Islet of Langerhans (tissue), 1 donor: ENCODE measurements at regions not wholly inside any gene's neighbourhood (a gene's known extent, or its start where the extent isn't known, plus 50 kb on each side); places are given as distances from the start of the nearest gene placed in this dataset.

Source experiments
- FAIRE-seq: peaks from one replicate; lab custom pipeline; 2011; peaks lifted over from hg19 to GRCh38; lab: Jason Lieb, UNC

DNA sequence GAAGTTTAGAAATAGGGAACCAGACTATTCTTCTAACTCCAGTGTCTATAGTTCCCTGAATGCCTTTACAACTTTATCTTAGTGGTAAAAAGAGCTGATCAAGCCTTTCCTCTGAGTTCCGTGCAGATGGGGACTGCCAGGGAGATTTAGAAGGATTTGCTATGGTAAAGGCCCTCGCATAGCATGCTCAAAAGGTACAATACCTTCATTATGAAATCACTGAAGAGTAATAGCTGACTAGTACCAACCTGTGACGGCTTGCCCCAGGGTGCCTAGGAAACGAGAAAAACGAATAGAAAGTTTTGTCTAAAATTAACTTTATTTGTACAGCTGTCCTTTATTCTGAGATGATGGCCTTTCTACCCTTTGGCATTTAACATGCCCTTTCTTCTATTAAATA is 150.1 kb upstream of the ARHGAP42 start:
- no peak for FAIRE-seq

DNA sequence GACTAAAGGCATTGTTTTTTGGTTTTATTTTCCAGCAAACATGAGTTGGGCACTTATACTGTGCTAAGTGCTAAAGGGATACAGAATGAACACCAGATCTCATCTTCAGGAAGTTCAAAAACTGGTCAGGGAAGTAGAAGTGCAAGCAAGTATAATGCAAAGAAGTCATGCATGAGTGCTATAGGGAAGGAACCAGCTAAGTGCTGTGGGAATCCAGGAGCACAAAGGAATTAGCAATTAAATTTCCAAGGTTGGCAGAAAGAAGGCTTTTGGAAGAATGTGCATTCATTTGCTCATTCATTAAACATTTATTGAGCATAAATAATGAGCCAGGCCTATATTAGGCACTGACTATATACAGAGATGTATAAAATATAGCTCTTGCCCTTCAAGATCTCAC is 143.7 kb upstream of the ARHGAP42 start:
- no peak for FAIRE-seq

DNA sequence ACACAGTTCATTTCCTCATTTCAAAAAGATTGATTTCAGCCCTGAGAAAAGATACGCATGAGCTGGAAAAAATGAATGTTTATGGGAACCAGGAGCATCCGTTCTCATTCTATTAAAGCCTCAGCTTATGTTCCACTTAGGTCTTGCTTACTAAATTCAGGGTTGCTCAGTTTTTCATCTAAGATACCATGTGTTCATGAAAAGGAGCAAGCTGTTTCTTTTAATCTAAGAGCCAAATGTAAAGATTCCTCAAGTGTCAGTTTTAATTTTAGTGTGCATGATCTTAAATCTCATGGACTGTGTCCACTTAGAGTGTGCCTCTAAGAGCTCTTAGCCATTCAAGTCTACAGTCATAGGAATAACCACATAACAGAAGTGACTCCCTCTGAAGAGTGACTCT is 141.5 kb upstream of the ARHGAP42 start:
- FAIRE-seq: no peak

DNA sequence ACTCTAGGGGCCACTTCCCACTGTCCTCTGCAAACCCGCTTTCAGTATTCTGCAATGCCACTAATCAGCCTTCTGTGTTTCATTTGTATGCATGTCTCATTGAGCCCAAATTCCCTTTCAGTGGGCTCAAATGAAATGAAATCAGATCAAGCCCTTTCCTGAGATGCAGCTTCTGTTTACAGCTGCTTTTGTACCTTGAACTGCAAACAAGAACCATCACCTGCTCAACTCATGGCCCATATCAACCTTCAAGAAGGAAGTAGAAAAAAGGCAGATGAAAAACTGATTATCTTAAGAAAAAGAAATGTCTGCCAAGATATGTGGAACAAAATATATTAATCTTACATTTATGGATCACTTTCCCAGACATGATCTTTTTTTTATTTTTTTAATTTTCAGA is 141.1 kb upstream of the ARHGAP42 start:
- no peak for FAIRE-seq

DNA sequence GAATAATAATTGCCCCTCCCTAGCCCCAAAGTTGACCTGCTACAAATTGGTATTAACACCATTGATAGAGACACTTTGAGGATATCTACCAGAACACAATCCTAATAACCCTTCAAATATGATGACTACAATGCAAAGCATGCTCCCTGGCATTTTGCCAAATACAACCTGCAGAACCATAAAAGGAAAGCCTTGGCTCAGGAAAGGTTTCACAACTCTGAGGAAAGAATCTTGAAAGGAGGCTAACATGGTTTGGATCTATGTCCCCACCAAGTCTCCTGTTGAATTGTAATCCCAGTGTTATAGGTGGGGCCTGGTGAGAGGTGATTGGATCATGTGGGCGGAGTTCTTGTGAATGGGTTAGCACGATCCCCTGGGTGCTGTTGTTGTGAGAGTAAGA is 140.4 kb upstream of the ARHGAP42 start:
- FAIRE-seq: no peak

DNA sequence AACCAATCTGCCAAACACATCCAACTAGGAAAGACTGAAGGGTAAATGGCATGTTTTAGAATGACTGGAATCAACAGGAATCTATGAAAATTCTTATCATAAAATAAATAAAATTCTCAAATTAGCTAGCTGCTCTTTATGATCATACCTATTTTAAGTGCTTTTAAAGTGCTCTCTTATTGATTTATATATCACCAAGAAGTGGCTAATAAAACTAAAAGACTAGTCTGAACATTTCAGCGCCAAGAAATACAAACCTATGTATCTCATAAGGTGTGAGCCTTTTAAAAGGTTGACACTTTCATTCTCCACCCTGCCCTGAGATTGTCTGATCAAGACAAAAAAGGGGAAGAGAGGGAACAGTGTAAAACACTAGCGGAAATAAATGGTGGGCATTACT is 136.8 kb upstream of the ARHGAP42 start:
- no peak for FAIRE-seq

DNA sequence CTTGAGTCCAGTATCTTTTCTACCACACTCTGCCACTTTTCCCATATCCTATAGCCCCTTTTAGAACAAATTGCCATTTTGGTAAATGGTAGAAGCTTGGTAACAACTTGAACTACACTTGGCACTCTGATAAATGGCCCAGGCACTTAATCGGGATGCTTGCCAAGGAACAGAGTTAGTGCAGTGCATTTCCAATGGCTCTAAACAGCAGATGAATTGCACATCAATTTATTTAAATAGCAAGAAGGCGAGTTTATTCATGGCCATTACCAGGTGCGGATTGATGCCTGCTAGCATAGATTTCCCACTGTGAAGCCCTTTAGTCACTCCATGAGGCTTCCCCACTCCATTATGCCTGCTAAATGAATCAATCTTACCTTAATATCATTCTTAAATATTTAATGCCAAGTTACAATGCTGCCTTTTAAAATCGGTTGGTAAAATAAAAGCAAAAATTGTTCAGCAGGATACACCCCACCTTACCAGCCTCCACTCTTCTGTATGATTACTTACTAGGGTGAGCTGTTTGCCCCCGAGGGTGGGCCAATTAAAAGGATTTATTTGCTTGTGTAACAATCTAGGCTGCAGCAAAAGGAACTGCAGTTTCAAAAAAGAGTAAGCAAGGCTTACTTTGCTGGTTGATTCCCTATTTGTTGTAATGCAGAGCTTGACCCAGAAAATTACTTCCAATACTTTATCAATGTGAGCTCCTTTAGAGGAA is 136.0 kb upstream of the ARHGAP42 start:
- FAIRE-seq: no peak

DNA sequence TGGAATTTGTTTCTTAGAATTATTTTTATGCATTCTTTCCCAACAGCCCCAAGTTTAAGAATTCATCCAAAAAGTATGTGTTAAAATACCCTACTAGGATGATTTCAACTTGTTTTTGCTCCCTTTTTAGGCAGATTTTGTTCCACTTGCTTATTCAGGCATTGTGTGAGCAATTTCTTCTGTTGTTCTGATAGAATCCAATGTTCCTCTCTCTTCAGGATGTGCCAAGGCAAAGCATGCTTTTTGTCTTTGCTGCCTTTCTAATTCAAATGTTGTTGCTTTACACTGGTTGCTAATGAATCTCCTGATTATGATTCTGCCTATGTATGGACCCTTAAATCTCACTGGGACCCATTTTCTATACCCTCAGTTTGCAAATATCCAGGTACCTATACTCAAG is 131.2 kb upstream of the ARHGAP42 start:
- peak; percentile 69 for FAIRE-seq

DNA sequence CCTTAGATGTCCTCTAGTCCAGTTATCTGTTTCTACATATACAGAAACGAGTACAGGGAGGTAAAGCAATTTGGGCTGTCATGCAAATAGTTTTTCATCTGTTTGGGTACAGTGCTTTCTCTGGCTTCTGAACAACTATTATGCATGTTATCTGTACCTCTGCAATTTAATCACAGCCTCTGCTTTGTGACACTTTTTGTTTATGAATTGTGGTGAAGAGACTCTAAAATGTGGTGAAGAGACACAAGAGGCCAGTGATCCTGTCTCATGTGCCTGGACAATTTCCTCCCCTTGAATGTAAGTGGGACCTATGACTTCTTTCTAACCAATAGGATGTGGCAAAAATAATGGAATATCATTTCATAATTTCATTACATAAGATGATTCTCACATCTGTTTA is 130.3 kb upstream of the ARHGAP42 start:
- FAIRE-seq: no peak

DNA sequence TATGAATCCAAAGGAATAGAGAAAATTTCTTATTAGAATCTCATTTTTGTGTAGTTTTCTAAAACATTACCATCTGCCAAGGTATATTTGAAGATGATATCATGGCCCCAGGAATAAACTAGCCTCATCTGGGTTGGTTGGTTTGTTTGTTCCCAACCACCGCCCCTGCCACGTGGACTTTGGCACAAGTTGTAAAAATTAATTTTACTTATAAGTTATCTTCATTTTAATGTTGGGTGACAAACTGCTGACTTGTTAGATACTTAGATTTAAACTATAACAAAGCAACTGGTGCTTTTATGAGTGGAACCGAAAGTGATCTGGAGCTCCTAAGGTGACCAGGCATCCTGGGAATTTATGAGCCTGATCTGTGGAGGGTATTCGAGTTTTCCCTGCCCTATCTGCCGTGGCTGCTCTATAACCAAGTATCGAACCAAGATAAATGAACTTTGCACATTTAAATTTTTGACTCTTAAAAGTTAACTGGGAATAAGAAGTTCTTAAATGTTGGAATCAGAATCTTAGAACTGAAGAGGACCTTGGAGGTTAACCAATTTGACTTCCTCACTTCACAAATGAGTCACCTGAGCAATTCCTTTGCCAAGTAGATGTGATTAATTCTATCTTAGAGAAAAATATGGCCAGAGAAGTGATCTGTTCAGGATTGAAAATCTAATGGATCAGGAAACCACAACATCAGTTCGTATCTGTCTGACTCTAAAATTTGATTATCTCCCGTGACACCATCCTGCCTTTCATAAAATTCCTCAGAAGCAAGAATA is 129.1 kb upstream of the ARHGAP42 start:
- FAIRE-seq: no peak

DNA sequence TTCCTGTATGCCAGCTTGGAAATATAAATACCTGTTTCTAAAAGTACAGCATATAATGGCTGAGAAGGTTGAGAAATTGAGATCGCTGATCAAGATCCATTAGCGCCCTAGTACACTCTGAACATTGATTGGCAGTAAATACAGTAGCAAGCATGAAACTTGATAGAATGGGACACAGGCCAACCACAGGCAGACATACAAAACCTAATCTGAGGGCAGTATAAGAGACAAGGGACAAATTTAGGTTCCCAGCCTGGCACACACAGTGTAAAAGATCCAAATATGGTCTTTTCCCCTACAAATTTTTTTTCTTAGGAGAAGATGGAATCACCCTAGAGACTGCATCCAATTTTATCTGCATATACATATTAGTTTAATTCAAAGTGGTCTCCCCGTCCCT is 126.5 kb upstream of the ARHGAP42 start:
- no peak for FAIRE-seq

DNA sequence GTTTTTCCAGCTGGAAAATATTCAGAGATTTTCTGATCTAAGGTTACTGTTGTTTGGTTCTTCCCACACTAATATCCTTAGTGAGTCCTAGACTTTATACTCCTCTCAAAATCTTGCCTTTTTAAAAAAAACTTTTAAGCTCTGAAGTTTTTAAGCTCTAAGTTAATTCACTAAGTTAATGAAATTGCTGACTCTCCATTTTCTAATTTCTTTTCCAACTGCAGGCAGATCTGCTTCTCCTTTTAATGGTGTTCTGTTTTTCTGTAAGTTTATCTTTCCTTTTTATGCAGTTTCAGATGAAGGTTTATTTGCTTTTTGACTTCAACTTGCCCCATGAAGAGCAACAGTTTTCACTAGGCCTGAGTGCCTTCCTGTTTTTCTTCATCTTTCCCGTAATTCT is 125.8 kb upstream of the ARHGAP42 start:
- no peak for FAIRE-seq

DNA sequence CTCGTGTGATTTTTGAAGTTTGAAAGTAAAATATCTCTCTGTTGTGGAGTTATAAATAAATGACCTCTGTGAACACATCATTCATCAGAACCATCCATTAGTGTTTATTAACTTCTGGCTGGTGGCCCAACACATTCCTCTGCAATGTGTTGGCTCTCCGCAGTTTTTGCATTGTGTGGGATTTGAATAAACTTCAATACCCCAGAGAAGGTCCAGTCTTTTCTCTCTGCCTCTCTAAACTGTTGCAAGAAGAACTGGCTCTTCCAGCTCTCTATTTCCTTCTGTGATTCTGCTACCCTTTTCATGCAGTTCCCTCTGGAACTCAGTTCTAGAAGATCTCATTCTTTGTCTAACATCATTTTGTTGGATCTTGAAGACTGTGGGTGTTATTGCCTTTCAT is 125.0 kb upstream of the ARHGAP42 start:
- no peak for FAIRE-seq

DNA sequence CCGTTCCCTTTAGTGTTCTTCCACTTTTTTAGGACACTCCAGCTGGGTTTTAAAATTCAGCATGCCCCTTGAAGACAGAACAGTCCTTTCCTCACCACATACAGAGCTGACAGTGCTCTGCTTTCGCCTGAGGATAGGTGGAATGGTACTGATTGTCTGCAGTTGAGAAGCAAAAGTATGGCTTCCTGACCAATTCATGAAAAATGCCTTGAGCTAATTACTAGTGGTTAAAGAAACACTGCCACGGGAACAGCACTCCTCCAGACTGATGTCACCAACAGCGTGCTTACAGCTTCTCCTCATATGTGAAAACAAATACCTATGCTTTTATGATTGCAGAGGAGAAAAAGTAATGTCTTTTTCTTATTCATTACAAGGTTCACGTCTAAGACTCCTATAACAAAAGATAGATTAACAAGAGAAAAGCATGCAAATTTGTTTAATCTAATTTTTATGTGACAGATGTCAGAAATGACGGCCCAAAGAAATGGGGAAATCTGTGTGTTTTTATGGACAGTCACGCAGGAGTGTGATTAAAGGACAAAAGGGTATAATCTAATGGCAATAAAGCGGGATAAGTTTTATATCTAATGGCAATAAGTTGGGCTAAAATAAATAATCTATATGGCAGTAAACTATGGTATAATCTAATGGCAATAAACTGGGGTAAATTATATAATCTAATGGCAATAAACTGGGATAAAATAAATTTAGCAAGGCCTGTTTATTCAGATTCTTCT is 123.4 kb upstream of the ARHGAP42 start:
- FAIRE-seq: no peak

DNA sequence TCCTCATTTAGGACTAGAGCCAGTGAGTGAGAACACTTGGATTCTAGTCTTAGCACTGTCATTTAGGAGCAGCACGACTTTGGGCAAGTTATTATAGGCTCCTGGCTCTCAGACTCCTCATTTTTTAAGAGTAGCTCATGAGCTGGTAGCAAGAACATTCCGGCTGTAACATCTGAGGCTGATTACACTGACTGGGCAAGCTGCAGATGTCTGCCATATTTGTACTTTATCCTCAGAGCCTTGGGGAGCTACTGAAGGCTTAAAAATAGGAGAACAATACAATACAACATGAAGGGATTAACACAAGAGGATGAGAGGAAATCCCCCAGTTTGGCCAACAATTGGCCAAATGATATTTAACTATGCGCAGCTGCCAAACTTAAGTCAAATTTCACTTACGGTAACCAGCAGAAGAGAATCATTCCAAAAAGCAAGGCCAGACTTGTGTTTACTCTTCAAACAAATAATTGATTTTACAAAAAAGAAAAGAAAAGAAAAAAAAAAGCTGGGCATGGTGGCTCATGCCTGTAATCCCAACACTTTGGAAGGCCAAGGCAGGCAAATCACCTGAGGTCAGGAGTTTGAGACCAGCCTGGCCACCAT is 113.1 kb upstream of the ARHGAP42 start:
- FAIRE-seq: no peak

DNA sequence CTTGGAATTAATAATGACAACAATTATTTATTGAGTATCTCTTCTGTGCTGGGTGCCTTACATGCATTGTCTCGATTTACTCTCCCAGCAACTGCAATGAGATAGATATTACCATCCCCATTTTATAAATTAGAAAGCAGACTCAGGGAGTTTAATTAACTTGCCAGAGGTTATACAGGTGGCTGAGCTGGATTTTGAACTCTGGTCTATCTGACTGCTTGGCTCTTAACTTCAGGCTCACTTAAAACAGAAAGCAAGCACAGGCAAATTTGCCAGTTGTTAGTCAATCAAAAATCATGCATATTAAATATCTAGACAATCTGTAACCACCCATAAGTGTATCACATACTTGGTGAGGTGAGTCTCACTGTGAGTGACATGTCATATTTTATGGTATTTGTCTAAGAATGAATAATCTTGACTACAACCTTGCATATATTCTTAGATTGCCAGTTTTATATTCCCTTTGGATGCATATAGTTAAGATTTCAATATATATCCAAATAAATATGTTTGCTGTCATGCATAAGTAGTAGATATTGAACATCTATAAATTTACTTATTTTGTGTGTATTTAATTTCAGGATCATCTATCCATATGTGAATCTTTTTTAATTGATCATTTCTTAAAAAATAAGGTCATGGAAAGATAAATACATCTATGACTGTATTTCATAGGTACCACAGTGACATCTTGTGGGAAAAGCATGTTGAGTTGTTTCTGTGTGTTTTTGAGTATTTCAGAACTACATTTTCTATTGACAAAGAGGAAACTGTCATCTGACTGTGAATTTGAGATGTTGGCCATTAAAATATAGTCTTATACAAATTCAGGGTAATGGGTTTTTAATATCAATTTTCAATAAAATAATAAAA is 112.0 kb upstream of the ARHGAP42 start:
- peak; percentile 97 for FAIRE-seq

DNA sequence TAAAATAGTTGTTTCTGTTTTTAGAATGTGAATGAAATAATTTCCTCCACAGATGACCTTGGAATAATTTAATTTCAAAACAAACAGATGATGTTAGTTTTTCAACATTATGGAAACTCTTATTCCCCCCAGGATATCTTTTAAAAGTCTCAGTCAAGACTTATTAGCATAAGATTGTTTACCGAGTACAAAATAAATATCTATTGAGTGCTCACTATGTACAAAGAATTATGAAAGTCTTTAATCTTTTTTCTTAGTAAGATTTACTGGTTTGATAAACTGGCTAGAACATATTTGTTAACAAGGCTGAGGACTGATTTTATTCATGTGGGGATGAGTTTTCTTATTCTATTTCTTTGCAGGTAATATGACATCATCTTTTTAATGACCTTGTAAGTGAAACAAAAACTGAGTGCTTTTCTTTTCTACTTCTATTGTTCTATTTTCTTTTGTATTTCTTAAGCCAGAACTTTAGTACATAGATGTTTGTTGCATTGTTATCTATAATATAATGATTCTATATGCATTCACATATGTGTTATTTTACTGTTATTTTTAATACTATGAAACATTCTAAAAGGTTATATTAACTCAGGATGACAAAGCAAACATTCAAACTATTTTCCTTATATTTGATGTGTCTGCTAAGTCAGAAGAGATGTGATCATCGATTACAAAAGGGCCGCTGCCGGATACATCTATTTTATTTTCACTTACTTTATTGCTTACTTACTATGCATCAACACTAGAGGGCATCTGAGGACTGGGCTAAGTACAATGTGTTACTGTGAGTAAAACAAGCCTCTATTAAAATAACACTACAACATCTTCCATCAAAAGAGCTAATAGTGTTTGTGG is 111.0 kb upstream of the ARHGAP42 start:
- peak; percentile 98 for FAIRE-seq

DNA sequence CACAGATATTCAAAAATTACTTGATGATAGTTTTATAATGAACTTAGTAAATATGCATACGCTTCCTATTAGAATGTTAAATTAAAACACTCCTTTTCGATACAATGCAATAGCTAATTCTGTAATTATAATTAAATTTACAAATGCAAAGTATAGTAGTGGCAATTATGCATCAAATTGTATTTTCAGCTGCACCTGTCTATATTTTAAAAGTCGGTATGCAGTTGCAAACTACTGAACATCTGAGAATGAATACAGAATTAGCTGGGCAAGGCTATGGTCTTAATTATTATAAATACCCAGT is 110.4 kb upstream of the ARHGAP42 start:
- FAIRE-seq: no peak

DNA sequence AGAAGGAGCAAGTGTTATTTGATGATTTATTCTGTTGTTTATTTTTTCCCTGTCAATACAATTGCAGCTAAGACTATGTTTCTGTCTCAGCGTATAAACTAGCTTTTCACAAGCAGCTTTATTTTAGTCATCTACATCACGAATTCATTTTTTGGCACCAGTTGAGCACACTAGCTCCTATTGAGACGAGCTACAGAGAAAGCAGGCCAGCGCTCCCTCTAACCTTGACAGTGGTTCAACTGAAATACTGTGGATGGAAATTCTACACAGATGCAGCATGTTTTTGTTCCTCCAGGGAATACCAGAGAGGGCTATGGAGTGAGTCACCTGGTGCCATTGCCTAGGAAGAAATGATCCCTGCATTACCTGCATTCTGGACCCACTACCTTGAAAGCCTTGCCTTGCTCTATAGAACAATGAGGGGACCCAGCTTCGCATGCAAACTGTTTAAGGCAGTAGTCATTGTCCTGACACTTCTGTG is 108.2 kb upstream of the ARHGAP42 start:
- FAIRE-seq: no peak

DNA sequence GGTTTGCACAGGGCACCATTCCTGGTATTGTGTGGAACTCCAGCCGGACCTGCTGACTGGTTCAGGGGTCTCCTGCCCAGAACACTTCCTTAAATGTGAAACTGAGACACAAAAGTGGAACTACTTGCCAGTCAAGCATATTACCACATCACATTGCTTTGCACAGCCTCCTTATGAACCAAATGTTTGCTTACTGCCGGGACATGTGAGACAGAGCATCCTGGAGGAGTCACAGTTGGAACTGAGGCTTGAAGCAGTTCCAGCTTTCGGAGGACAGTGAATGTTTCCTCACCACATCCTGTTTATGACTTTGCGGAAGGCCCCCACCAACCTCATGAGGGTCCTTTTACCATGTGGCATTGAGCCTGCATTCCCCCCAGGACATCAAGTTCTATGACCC is 105.8 kb upstream of the ARHGAP42 start:
- FAIRE-seq: no peak
